ENCODE measurements at regions not wholly inside any gene's neighbourhood (a gene's known extent, or its start where the extent isn't known, plus 50 kb on each side); places are given as distances from the start of the nearest gene placed in this dataset.

DNA sequence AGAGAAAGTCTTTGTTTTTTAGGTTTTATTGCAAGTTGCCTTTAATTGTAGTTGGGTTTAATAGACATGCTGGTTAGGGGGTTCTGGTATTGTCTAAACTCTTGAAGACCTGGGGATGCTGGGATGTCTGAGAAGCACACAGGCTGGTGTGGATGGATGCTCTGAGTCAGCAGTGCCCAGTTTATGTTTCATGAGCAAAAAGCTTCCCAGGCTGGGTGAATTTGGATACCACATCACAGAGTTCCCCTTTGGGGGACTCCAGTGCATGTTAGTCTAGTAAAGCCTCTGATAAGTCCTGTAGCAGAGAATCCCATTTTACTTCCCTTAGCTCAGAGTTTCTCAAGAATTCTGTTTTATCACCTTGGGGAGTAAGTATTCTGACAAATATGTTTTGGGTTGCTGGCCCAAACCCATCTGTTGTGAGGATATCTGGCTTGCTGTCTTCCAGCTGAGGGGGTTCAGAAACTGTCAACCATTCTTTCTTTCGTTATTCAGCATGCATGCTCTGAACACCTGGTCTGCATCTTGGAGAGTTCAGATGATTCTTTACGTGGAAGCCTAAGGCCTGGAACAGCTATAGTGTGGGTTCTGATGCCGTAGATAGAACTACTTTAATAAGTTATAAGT lies 509.1 kb downstream of the VRK1 start:
- DNase-seq (no peak), ATAC-seq (no peak)
- intact Hi-C loops (cut with DNase I): no loop called here

DNA sequence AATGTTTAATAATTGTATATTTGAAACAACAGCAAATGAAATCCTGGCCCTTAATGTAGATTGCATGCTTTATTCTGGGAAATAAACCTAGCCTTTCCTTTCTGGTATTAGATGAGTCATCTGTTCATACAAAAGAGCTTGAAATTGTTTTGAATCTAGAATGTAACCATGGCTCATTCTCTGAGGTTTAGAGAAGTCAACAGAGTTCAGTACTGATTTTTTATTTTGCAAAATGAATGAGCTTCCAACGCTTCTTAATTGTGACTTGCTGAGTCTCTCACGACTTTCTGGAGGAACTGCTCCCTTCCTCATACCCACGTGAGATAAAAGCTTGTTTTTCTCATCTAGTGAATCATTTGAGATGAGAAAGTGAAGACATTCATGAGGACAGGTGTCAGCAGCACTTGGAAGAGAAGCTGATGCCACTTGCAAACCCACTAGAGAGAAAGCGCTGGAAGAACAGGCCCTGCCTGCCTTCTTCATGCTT lies 509.6 kb downstream of the VRK1 start:
- intact Hi-C loops (cut with DNase I): no loop called here
- no peak for ATAC-seq
- no peak for DNase-seq

DNA sequence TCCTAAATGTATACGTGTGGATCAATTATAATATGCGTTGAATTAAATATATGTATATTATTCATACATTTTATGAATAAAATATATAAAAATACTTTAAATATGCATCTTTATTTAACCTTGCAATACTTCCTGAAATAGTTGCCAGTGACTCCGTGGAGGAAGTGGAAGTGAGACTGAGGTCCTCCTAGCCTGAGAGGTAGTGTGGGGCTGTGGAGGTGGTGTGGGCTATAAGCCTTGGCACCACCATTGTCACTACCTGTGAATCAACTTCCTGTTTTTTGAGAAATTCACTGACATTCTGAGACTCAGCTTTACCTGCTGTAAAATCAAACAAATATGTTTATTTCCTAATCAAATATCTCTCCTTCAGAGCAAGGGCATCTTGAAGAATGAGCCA lies 514.2 kb downstream of the VRK1 start:
- ATAC-seq (no peak), DNase-seq (no peak)
- intact Hi-C loops (cut with DNase I): no loop called here

DNA sequence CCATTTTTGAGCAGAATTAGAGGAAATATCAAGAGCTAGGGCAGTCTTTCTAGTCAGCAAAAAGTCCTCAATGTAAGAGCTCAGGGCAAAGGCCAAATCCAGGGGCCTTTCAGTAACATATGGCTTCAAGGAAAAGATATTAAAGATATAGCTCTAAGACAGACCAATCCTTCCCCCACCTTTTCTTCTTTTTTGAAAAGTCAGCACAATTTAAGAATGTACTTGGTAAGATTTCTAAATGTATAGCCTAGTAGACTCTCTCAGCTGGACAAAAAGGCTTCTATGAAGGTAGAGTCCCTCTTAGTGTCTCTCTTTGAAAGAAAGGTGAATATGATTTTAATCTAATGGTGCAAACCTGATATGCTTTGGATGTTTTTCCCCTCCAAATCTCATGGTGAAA lies 515.7 kb downstream of the VRK1 start:
- DNase-seq: no peak
- intact Hi-C loops (cut with DNase I): no loop called here
- no peak for ATAC-seq

DNA sequence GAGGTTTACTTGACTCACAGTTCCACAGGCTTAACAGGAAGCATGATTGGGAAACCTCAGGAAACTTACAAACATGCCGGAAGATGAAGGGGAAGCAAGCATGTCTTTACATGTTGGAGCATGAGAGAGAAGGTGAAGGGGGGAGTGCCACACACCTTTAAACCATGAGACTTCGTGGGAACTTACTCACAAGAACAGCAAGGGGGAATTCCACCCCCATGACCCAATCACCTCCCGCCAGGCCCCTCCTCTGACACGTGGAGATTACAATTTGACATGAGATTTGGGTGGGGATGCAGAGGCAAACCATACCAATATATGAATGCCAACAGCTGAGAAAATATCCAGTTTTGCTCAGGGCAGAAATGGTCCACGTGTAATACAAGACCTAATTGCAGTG lies 518.6 kb downstream of the VRK1 start:
- intact Hi-C loops (cut with DNase I): no loop called here
- ATAC-seq (no peak), DNase-seq (no peak)

DNA sequence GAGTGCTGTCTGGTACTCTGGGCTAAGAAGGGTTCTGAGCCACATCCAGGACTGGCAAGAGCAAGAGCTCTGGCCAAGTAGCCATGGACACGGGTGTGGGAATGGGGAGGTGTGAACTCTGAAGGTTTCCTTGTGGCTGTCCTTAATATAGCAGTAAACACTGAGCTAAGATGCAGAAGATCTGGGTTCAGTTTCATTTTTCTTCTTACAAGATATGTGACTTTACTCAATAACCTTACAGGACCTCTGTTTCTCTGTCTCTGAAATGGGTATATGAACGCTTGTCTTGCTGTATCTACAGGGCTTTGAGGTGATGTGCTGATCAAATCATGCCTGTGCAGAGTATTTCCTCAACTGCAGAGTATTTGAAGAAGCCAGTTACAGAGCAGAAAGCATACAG lies 521.2 kb downstream of the VRK1 start:
- DNase-seq (no peak), ATAC-seq (no peak)
- intact Hi-C loops (cut with DNase I): no loop called here

DNA sequence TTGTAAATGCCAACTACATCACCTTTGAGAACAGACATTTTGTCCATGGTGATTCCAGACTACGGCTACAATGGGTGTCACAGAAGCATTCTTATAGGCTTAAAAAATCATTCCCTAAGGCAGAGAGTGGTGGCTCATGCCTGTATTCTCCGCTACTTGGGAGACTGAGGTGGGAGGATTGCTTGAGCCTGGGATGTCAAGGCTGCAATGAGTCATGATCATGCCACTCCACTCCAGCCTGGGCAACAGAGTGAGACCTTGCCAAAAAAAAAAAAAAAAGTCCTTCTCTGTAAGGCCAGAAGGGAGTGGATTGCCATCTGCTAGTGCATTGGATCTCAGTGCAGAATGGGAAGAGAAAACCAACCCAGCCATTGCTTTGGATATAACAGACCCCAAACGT lies 522.5 kb downstream of the VRK1 start:
- intact Hi-C loops (cut with DNase I): no loop called here
- DNase-seq (no peak), ATAC-seq (no peak)

DNA sequence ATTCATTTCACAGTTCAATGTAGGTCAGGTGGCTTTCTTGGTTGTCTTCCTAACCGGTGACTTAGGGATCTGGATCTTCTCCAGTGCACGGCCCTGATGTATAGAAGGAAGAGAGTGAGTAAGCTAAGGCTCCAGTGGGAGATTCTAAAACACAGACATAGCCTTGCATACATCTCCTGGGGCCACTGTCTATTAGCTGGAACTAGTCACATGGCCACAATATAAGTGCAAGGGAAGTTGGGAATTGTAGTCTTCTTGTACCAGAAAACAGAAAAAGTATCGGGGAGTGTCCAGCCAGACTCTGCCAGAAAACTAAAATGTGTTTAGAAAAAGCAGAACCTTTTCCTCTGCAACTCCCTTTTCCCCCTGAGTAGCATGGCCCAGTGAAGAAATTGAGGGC lies 531.6 kb downstream of the VRK1 start:
- intact Hi-C loops (cut with DNase I): no loop called here
- ATAC-seq (no peak), DNase-seq (no peak)

DNA sequence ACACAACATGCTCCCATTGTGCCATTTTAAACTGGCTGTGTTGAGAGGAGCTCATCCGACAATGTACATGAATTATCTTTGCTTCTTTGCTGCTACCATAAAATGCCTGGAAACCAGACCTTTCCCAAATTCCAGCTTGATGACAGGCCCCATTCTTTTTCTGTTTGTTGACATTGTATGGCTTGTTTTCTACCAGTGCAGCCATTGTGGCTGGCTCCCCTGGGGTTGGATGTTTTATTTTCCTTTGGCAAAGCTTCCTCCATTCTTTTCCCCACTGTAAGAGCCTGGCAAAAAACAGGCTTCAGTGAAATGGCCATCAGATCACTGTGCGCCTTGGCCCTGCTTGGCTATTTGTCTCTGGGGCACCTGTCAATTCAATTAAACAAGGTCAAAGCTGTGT lies 532.5 kb downstream of the VRK1 start:
- no peak for DNase-seq
- no peak for ATAC-seq
- intact Hi-C loops (cut with DNase I): no loop called here

DNA sequence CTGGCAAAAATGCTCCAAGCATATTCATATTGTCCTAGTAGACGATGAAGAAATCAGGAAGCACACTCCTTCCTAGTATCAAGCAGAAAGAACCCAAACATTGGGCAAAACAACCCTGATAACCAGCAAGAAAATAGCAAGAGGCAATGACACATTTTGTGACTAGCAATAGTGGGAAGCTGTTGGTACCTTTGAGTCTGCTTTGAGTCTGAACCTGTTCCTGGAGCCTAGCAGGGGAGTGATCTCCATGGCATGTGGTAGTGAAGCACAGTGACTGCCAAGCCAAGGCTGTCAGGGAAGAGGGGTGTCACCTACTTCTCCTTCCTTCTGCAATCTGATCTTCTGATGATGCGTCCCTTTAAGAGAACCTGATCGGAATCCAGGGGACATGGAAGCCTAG lies 533.9 kb downstream of the VRK1 start:
- no peak for DNase-seq
- ATAC-seq: no peak
- intact Hi-C loops (cut with DNase I): no loop called here

DNA sequence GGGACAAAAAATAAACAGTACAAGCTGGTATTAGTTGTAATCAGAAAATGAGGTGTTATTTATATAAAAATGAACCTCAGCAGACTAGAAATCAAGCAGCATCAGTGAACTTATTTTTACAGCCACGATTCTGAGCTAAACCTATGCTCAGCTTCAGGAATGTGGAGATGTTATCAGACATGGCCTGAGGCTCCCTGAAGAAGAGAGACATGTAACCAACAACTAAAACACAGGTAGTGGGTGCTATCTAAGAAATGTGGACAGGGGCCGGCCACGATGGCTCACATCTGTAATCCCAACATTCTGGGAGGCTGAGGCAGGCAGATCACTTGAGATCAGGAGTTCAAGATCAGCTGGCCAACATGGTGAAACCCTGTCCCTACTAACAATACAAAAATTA lies 534.3 kb downstream of the VRK1 start:
- DNase-seq (no peak), ATAC-seq (no peak)

DNA sequence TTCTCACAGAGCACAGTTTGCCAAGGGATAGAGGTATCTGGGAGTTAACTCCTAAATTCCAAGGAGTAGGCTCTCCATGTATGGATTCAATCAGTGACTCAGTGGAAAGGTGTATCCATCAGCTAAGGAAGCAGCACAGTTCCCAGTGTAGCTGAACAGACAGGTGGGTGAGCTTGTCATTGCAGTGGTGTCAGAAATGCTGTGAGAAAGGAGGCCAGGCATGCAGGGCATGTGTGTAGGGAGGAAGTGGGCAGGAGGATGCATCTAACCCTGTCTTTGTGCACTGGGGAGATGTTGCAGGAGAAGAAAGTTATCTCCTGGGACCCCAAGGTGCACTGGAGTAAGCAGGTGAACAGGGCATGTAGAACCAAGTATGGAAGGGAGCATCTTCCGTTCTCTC lies 539.0 kb downstream of the VRK1 start:
- DNase-seq (no peak), ATAC-seq (no peak)
- intact Hi-C loops (cut with DNase I): no loop called here

More for the DNA sequence above, 534.3 kb downstream of the VRK1 start:
- intact Hi-C loops (cut with DNase I): no loop called here

DNA sequence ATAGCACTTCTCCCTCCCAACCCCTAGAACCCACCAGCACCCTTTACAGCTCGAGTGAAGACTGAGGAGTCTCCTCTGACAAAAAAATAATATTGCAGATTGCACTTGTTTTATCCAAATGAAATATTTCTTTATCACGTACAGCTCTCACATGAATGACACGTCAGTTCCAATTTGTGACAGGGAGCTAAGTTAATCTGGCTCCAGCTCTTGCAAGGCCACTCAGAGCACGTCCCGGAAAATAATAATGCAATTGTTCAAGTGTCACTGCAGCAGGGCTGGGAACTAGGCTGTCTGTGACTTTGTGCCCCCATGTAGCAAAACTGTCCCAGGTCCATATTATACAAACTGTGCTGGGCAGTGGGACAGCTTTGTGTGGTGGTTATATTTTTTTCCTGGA lies 539.6 kb downstream of the VRK1 start:
- intact Hi-C loops (cut with DNase I): no loop called here
- DNase-seq: no peak
- ATAC-seq: no peak

DNA sequence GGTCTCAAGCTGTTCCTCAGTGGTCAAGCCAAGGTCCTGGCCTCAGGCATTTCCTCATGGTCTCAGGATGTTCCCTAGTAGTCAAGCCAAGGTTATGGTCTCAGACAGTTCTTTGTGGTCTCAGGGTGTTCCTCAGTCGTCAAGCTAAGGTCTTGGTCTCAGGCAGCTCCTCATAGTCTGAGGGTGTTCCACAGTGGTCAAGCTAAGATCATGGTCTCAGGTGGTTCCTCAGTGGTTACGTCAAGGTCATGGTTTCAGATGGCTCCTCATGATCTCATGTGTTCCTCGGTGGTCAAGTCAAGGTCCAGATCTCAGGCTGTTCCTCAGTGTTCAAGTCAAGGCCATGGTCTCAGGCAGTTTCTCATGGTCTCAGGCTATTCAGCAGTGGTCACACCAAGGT lies 540.1 kb downstream of the VRK1 start:
- no peak for ATAC-seq
- no peak for DNase-seq
- intact Hi-C loops (cut with DNase I): no loop called here

DNA sequence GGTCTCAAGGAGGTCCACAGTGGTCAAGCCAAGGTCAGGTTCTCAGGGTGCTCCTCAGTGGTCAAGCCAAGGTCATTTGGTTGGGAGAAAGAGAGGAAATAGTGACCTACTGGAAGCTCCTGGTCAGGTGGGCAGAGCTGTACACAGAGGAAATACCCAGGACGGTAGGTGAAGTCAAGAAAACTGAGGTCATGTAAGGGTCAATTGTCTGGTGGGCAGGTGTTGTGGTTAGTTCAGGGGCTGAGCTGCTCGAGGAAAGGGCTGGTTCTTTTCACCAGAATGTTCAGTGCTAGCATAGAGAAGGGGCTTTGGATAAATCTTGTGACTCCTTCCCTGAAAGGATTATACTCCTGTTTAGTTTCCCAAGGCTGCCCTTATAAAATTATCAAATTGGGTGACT lies 540.5 kb downstream of the VRK1 start:
- ATAC-seq (no peak), DNase-seq (no peak)
- intact Hi-C loops (cut with DNase I): no loop called here

DNA sequence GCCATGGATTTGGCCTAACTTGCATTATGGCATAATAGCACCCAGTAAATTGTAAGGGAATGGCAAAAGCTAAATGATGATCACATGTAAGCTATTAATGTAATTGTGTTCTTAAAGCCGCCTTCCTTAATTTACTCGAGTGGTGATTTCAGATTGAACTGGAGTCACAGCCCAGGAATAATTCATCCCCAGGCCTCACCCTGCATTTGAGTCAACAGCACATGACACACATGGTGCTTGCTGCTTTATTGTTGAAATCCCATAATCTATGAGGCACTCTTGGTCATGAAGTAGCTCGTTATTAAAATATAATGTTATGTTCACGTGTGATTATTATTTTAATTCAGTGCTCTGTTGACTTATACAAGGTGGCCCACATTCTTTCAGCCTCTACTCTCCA lies 547.5 kb downstream of the VRK1 start:
- intact Hi-C loops (cut with DNase I): no loop called here
- DNase-seq (no peak), ATAC-seq (no peak)

DNA sequence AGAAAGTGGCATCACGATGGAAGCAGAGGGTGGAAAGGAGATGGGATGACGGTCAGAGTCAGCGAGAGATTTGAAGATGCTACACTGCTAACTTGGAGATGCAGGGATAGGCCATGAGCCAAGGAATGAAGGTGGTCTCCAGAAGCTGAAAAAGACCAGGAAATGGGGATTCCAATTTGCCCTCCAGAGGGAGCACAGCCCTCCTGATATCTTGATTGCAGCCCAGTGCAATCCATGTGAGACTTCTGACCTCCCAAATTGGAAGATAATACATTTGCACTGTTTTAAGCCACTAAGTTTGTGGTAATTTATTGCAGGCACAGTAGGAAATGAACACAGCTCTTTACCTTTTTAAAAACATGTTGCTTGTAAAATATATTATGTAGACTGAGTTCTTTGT lies 549.5 kb downstream of the VRK1 start:
- intact Hi-C loops (cut with DNase I): loop anchor here in 1 of 2 donors (1.0 kb wide), 1 partner anchor 16 kb away; no protein-coding TSS in a partner anchor
- no peak for ATAC-seq

DNA sequence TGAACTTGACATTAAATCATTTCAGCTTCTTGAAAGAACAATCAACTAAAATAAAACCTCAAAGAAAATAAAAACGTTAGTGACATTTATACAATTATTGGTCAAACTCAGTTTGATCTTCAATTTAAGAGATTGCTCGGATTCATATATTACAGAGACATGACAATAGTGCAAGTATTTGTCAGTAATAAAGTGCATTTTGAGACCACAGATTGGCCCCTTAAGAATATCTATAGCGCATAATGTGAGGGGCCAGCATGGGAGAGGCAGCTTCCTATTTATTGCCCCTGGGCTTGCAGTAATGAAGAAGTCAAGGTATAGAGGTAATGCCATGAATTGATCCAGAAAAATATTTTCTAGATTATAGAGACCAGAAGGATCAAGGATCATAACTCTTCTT lies 552.3 kb downstream of the VRK1 start:
- intact Hi-C loops (cut with DNase I): no loop called here
- ATAC-seq: no peak

More for the DNA sequence above, 549.5 kb downstream of the VRK1 start:
- DNase-seq: no peak

DNA sequence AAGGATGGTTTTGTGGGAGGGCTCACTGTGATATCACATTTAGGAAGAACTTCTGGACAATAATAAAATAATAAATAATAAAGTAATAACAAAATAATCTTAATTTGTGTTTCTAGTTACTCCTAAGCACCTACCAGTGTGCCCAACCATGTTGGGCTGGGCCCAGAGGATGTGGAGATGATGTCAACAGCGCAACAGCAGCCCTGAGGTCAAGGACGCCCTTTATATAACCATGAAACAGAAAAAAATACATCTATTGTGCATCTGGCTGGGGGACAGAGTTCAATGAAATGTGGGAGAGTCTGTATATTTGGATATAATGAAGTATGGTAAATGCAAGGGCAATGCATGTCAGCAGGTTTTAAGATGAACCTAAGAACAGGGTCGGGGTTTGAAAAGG lies 552.8 kb downstream of the VRK1 start:
- DNase-seq: no peak
- intact Hi-C loops (cut with DNase I): no loop called here
- no peak for ATAC-seq

More for the DNA sequence above, 552.3 kb downstream of the VRK1 start:
- no peak for DNase-seq

DNA sequence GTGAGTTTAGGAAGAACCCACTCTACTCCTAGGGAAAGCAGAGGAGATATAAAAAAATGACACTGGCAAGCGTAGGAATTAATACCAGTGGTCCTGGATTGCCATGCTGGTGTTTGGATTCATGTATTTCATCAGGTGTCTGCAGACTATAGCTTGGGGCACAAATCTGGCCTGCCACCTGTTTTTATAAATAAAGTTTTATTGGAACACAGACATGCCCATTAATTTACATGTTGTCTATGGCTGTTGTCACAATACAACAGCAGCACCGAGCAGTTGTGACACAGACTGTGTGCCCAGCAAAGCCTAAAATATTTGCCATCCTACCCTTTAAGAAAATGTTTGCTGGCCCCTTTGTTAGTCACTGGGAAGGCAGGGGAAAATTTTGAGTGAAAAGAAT lies 553.2 kb downstream of the VRK1 start:
- ATAC-seq: no peak

DNA sequence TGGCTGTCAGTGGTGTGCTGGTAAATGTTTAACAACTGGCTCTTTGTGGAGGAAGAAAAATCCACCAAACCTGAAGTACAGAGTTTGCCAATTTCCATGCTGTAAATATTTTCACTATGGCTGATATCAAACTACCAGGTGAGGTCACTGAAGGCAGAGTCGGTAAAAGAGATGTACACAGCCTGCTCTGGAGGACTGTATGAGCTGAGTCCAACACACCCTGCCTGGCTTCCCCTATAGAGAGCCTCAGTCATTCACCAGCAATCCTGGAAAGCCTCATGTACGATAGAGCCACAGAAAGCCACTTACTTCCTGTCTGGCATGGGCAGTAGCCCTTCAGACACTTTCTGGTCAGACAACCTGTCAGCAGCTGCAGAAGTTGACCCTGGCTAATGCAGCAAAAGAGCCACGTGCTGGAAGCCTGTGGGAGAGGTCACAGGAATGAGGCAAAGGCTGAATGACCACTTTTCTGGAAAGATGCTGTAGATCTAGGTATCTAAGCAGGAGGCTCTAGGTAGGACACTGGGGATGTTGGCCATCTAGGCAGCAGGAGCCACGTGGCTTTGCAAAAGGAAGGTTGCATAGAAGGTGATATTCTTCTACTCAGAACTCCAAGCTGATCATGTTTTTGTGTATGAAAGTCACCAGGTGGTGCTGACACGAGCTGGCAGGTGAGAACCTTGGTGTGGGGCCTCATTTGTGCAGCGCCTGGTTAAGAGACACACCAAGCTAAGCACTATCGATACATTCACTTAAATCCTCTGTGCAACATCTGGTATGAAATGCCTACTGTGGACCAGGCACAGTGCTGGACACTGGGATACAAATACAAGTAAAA lies 553.9 kb downstream of the VRK1 start:
- DNase-seq (no peak), ATAC-seq (no peak)
- intact Hi-C loops (cut with DNase I): no loop called here

More for the DNA sequence above, 553.2 kb downstream of the VRK1 start:
- intact Hi-C loops (cut with DNase I): no loop called here
- DNase-seq: no peak

Data from left cardiac atrium (tissue), 4 donors.